ENCODE measurements at regions not wholly inside any gene's neighbourhood (a gene's known extent, or its start where the extent isn't known, plus 50 kb on each side); places are given as distances from the start of the nearest gene placed in this dataset.

- no peak for TF ChIP-seq CTCF (IDR thresholded peaks at IDR 0.05; ENCODE audit: low read length)
- no peak for TF ChIP-seq EZH2 (optimal IDR thresholded peaks at IDR 0.05; ENCODE audit: low read depth, low read length)
Observed at GRCh38 chr1:218996362-218996761, 177.3 kb upstream of the LYPLAL1 start.

All from MM.1S (cell line).